Spleen (tissue), 7 donors: ENCODE measurements at regions not wholly inside any gene's neighbourhood (a gene's known extent, or its start where the extent isn't known, plus 50 kb on each side); places are given as distances from the start of the nearest gene placed in this dataset.

Source experiments
- CTCF ChIP-seq, 11 experiments: fragments of 200-600 bp in 7 of 11; fragments of 450-650 bp in 4 of 11; sonication (generic) in 4 of 11; IDR thresholded peaks in 8 of 11; conservative IDR thresholded peaks in 3 of 11; 1 replicate in 7 of 11; 2 replicates in 4 of 11; pipeline versions ENCODE4 v1.4.0 to v1.8.0; 2016 to 2021; ENCODE audit warnings: antibody characterized with exemption in 11 of 11, inconsistent platforms in 4 of 11, mild to moderate bottlenecking in 1 of 11
- POLR2A ChIP-seq, 3 donors: fragments of 450-650 bp; IDR thresholded peaks; one replicate each; pipeline ENCODE4 v1.5.1; 2017; ENCODE audit warnings: antibody characterized with exemption in 3 of 3, mild to moderate bottlenecking in 1 of 3
- donor health status: DM: no; HTN: no; CAD: no; lungs with moderate emphysema.
- donor health status: DM: no; HTN: no; CAD: no.
- donor health status: DM: no; HTN: no; CAD: no.

GRCh38 chr2:187716301-187716700 is 162.1 kb upstream of the TFPI start:
- TF ChIP-seq CTCF (IDR thresholded peaks at IDR 0.05 in 8 of 11, conservative IDR thresholded peaks at IDR 0.05 in 3 of 11): no peak
- TF ChIP-seq POLR2A (IDR thresholded peaks at IDR 0.05): no peak
